HG03354 (cell line): ENCODE measurements at regions not wholly inside any gene's neighbourhood (a gene's known extent, or its start where the extent isn't known, plus 50 kb on each side); places are given as distances from the start of the nearest gene placed in this dataset.
"Not testable (repeated sequence)": the region's sequence is repeated elsewhere in the genome, so short reads cannot be mapped to it uniquely, and the experiment has no call there.

Experiments
- ATAC-seq: cut with Tn5 transposase; IDR thresholded peaks from one replicate; pipeline ENCODE4 v1.9.1; 2021; ENCODE audit warnings: mild to moderate bottlenecking; ENCODE audit not compliant: unreplicated experiment, poor library complexity, severe bottlenecking

- ATAC-seq, result no peak
Measured at GRCh38 chr1:94309216-94309615, 71.8 kb upstream of the ARHGAP29 start.

DNA sequence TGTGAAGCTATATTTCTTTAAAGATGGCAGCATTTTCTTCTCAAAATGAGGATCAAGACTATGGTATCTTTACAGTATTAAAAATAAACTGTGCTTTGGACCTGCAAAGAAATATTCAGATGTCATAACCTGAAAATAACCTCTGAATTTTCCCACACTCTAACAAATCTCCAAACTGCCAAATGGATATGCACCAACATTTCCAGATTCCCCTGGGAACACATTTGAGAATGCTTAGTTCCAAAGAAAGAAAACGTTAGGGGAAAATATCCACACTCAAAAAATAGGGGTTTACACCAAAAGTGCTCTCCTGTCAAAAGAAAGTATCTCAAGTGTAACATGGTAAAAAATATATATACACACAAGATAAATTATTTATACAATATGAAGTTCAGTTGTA, 69.1 kb upstream of the ARHGAP29 start:
- no peak for ATAC-seq

DNA sequence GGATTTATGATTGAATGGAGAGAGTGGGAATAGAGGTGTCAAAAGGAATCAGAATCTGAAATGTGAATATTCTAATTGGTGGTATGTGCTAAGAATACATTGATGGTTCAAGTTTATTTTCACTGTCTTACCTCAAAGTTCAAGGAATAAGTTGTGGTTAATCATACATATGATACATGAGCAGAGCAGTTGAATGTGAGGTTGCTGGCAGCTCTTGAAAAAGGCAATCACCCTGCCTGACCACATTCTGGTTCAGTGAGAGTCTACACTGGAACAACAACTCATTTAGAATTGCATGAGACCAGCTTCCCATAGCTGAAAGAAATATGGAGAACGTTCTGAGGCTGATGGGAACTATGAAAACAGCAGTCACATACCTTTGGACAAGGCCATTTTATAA, 68.3 kb upstream of the ARHGAP29 start:
- no peak for ATAC-seq

GRCh38 chr1:94304553-94304952, 67.2 kb upstream of the ARHGAP29 start:
- no peak for ATAC-seq

- no peak for ATAC-seq
Measured at GRCh38 chr1:94303005-94303404, 65.6 kb upstream of the ARHGAP29 start.

GRCh38 chr1:94302497-94302896, 65.1 kb upstream of the ARHGAP29 start:
- no peak for ATAC-seq

DNA sequence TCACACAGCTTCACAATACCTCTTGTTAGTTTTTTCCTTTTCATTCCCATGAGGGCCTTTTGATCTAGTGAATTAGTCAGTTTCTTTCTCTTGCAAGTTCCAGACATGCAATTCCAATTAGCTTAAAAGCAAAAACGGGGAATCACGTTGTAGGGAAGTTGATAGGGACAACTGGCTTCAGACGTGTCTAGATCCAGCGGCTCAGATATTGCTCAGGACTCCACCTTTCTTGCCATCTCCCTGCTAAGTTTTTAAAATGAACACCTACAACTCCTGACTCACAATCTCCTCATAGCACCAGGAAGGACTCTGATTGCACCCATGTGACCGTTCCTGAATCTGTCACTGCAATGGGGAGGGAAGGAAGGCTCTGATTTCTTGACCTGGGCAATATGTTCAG, 63.8 kb upstream of the ARHGAP29 start:
- no peak for ATAC-seq

- ATAC-seq, result no peak
Measured at GRCh38 chr1:94300731-94301130, 63.3 kb upstream of the ARHGAP29 start.

GRCh38 chr1:94299627-94300553, 62.5 kb upstream of the ARHGAP29 start:
- no peak for ATAC-seq

- no peak for ATAC-seq
Measured at GRCh38 chr1:94298861-94299260, 61.5 kb upstream of the ARHGAP29 start.

- ATAC-seq, result no peak
Measured at GRCh38 chr1:94296018-94296417, 58.6 kb upstream of the ARHGAP29 start.

- ATAC-seq, result not testable (repeated sequence)
Measured at GRCh38 chr1:94292978-94293377, 55.6 kb upstream of the ARHGAP29 start.

- ATAC-seq, result not testable (repeated sequence)
Measured at GRCh38 chr1:94289244-94289643, 51.9 kb upstream of the ARHGAP29 start.
